Endothelial cell (in vitro differentiated cells): ENCODE measurements at regions not wholly inside any gene's neighbourhood (a gene's known extent, or its start where the extent isn't known, plus 50 kb on each side); places are given as distances from the start of the nearest gene placed in this dataset.

Experiments used
- DNase-seq: peaks from one replicate; pipeline ENCODE4 v3.0.0; 2021; ENCODE audit warnings: low spot score
- H3K27ac Mint-ChIP-seq: one replicate; pipeline ENCODE4 v1.8.0; 2021; ENCODE audit warnings: mixed read lengths, inconsistent platforms; ENCODE audit not compliant: unreplicated experiment
- H3K27me3 Mint-ChIP-seq: one replicate; pipeline ENCODE4 v1.8.0; 2021; ENCODE audit warnings: mild to moderate bottlenecking, moderate library complexity, mixed read lengths, inconsistent platforms; ENCODE audit not compliant: unreplicated experiment
- H3K36me3 Mint-ChIP-seq: one replicate; pipeline ENCODE4 v1.8.0; 2021; ENCODE audit warnings: mild to moderate bottlenecking, low read depth, mixed read lengths, inconsistent platforms; ENCODE audit not compliant: unreplicated experiment
- H3K4me1 Mint-ChIP-seq: one replicate; pipeline ENCODE4 v1.8.0; 2021; ENCODE audit warnings: mild to moderate bottlenecking, mixed read lengths, inconsistent platforms; ENCODE audit not compliant: unreplicated experiment
- H3K4me3 Mint-ChIP-seq: one replicate; pipeline ENCODE4 v1.8.0; 2021; ENCODE audit warnings: mild to moderate bottlenecking, mixed read lengths, inconsistent platforms; ENCODE audit not compliant: unreplicated experiment
- H3K9me3 Mint-ChIP-seq: one replicate; pipeline ENCODE4 v1.8.0; 2021; ENCODE audit warnings: mixed read lengths, inconsistent platforms; ENCODE audit not compliant: unreplicated experiment
- CTCF ChIP-seq: fragments of 200-600 bp; sonication (generic); IDR thresholded peaks from one replicate; pipeline ENCODE4 v1.5.0; 2021; ENCODE audit warnings: antibody characterized with exemption; ENCODE audit not compliant: unreplicated experiment

GRCh38 chr3:187949093-187949820, 204.0 kb upstream of the BCL6 start:
- no peaks in the 10 kb centered on the region for H3K9me3 Mint-ChIP-seq
- no peak overlapping the region for H3K4me3 Mint-ChIP-seq
- H3K27me3 Mint-ChIP-seq: no peaks in the 10 kb centered on the region
- peaks cover 25% of the 10 kb centered on the region for H3K4me1 Mint-ChIP-seq
- no peak for TF ChIP-seq CTCF
- H3K27ac Mint-ChIP-seq: no peak overlapping the region
- H3K36me3 Mint-ChIP-seq: no peaks in the 10 kb centered on the region
- no peak for DNase-seq

- Mint-ChIP-seq H3K4me3 (no peak overlapping the region), H3K27me3 (no peaks in the 10 kb centered on the region), H3K4me1 (peaks cover 25% of the 10 kb centered on the region), H3K27ac (no peak overlapping the region), H3K36me3 (no peaks in the 10 kb centered on the region), H3K9me3 (no peaks in the 10 kb centered on the region)
- TF ChIP-seq CTCF: no peak
- no peak for DNase-seq
Observed at GRCh38 chr3:187950671-187951070, 203.3 kb upstream of the LPP start.

GRCh38 chr3:187951452-187952190, 202.3 kb upstream of the LPP start:
- TF ChIP-seq CTCF: no peak
- Mint-ChIP-seq H3K9me3 (no peaks in the 10 kb centered on the region), H3K36me3 (no peaks in the 10 kb centered on the region), H3K4me3 (no peak overlapping the region), H3K27me3 (no peaks in the 10 kb centered on the region), H3K4me1 (peaks cover 18% of the 10 kb centered on the region), H3K27ac (no peak overlapping the region)
- no peak for DNase-seq

GRCh38 chr3:187952849-187953248, 201.1 kb upstream of the LPP start:
- peaks cover 2% of the 10 kb centered on the region for H3K27me3 Mint-ChIP-seq
- H3K4me1 Mint-ChIP-seq: peaks cover 11% of the 10 kb centered on the region
- no peak for TF ChIP-seq CTCF
- no peak overlapping the region for H3K27ac Mint-ChIP-seq
- H3K4me3 Mint-ChIP-seq: no peak overlapping the region
- no peaks in the 10 kb centered on the region for H3K36me3 Mint-ChIP-seq
- DNase-seq: no peak
- no peaks in the 10 kb centered on the region for H3K9me3 Mint-ChIP-seq

GRCh38 chr3:187954516-187954872, 199.5 kb upstream of the LPP start:
- TF ChIP-seq CTCF: no peak
- Mint-ChIP-seq H3K4me3 (no peak overlapping the region), H3K4me1 (peaks cover 9% of the 10 kb centered on the region), H3K9me3 (no peaks in the 10 kb centered on the region), H3K36me3 (no peaks in the 10 kb centered on the region), H3K27me3 (peaks cover 2% of the 10 kb centered on the region), H3K27ac (no peak overlapping the region)
- no peak for DNase-seq
